ENCODE measurements at regions not wholly inside any gene's neighbourhood (a gene's known extent, or its start where the extent isn't known, plus 50 kb on each side); places are given as distances from the start of the nearest gene placed in this dataset.
"Not testable (repeated sequence)": the region's sequence is repeated elsewhere in the genome, so short reads cannot be mapped to it uniquely, and the experiment has no call there.

DNA sequence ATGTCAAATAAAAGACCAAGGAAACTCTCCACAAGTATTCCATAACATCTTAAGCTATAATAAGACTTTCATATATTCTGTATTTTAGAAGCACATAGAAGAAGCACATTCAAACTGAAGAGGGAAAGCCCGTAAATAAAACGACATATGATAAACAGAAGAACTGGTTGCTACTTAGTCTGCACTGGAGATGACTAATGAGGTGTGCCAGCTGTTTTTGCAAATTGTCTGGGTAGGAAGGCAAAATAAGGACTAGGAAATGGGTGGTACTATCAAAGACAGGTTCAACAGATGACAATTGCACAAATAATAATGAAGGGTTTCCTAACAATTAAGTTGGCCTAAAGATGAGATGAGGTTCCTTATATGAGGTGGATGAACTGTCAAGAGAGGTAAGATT lies 593.2 kb upstream of the CCDC179 start:
- DNase-seq (ENCODE audit: low read depth) = no peak
- in situ Hi-C loops (cut with HindIII; ENCODE audit: low sequenced_read_pairs) = no loop called here
- TF ChIP-seq, protein P1, sequence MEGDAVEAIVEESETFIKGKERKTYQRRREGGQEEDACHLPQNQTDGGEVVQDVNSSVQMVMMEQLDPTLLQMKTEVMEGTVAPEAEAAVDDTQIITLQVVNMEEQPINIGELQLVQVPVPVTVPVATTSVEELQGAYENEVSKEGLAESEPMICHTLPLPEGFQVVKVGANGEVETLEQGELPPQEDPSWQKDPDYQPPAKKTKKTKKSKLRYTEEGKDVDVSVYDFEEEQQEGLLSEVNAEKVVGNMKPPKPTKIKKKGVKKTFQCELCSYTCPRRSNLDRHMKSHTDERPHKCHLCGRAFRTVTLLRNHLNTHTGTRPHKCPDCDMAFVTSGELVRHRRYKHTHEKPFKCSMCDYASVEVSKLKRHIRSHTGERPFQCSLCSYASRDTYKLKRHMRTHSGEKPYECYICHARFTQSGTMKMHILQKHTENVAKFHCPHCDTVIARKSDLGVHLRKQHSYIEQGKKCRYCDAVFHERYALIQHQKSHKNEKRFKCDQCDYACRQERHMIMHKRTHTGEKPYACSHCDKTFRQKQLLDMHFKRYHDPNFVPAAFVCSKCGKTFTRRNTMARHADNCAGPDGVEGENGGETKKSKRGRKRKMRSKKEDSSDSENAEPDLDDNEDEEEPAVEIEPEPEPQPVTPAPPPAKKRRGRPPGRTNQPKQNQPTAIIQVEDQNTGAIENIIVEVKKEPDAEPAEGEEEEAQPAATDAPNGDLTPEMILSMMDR (IDR thresholded peaks at IDR 0.05; ENCODE audit: low read depth, low read length, missing control alignments) = no peak
- no peak overlapping the region for H3K4me3 ChIP-seq (ENCODE audit: low read depth, low read length)

DNA sequence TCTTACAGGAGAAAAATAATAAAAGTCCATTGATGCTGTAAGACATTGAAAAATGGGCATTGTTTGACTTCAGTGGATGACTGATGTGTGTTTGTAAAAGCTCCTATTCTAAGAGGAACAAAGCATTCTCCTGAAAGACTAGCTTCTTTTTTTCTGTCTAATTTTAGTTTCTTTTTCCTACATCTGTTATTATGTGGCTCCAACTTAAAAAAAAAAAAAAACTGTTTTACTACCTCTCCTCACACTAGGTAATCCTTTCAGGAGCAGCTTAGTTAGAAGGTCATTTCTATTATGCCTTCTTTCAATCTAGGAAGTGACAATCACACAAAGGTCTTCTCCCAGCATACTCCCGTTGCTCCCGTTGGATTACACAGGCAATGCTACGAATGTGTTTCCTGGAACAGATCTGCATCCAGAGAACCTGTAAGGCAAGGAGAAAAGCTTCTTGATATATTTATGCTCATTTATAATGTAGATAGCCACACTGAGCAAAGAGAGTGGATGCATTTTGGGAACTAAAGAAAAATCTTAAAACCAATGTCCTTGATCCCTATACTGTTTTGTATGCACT lies 595.1 kb upstream of the CCDC179 start:
- H3K4me3 ChIP-seq (ENCODE audit: low read depth, low read length) = no peak overlapping the region
- DNase-seq (ENCODE audit: low read depth) = no peak
- in situ Hi-C loops (cut with HindIII; ENCODE audit: low sequenced_read_pairs) = no loop called here
- TF ChIP-seq, protein P1 (IDR thresholded peaks at IDR 0.05; ENCODE audit: low read depth, low read length, missing control alignments) = no peak

DNA sequence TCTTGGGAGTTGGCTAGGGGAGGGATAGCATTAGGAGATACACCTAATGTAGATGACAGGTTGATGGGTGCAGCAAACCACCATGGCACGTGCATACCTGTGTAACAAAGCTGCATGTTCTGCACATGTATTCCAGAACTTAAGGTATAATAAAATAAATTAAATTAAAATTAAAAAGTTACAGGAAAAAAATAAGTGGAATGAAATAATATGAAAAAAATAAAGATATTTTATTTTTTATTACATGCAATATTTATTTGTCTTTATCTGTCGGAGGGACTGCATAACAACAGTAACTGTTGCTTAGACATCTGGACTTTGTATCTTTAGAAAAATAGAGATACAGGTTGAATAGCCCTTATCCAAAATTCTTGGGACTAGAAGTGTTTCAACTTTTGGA lies 597.4 kb upstream of the CCDC179 start:
- TF ChIP-seq, protein P1 (IDR thresholded peaks at IDR 0.05; ENCODE audit: low read depth, low read length, missing control alignments) = no peak
- no peak for DNase-seq (ENCODE audit: low read depth)
- H3K4me3 ChIP-seq (ENCODE audit: low read depth, low read length) = no peak overlapping the region
- in situ Hi-C loops (cut with HindIII; ENCODE audit: low sequenced_read_pairs) = no loop called here

DNA sequence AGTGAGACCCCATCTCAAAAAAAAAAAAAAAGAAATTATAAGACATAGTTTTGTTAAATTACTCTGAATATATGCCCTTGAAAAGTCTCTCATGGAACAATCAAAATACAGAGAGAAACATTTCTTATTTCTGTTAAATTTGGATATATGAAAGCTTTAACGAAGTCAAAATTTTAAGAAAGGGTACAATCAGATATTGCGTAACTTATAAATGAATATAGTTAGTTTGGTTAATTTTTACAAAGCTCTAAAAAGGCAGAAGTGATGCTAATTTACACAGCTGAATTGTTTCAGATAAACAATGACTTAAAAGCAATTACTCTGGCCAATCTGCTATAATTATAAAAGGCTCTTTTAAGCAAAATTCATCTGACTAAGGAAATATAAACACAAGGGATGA lies 611.6 kb upstream of the CCDC179 start:
- TF ChIP-seq, protein P1 (IDR thresholded peaks at IDR 0.05; ENCODE audit: low read depth, low read length, missing control alignments) = no peak
- H3K4me3 ChIP-seq (ENCODE audit: low read depth, low read length) = no peak overlapping the region
- in situ Hi-C loops (cut with HindIII; ENCODE audit: low sequenced_read_pairs) = no loop called here
- DNase-seq (ENCODE audit: low read depth) = no peak

DNA sequence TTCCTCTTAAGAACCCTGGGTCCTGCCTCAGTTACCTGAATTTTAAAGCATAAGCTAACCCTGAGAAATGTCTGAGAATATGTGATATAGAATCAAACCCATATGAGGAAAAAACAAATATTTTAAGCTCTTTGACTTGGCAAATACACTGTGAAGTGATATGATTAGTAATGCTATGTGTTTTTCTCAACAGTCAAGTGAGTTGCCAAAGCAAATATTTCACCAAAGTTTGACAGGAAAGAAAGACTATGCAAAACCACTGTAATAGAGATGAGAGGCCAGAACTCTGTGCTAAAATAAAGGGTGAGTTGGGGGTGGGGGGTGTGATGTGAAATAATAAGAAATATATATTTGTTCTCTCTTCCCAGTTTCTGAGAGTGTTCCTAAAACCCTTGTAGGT lies 613.5 kb upstream of the CCDC179 start:
- DNase-seq (ENCODE audit: low read depth) = no peak
- in situ Hi-C loops (cut with HindIII; ENCODE audit: low sequenced_read_pairs) = no loop called here
- TF ChIP-seq, protein P1 (IDR thresholded peaks at IDR 0.05; ENCODE audit: low read depth, low read length, missing control alignments) = no peak
- H3K4me3 ChIP-seq (ENCODE audit: low read depth, low read length) = no peak overlapping the region

DNA sequence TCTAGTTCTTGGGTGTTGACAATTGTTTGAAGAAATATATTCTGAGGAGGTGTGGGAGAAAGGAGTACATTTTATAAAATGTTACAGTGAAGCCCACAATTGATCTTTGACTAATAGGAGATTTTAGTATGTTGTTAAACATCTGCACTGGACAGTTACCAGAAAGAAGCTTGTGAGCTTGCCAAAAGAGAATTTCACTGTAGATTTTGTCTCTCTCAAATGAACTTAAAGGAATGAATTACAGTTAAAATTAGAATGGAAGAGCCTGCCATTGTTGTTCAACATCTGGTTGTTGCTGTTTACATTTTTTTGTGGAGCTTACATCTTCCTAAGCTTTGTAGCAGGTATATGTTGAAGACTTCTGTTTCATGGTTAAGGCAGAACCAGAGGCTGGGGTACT lies 620.5 kb upstream of the CCDC179 start:
- no peak overlapping the region for H3K4me3 ChIP-seq (ENCODE audit: low read depth, low read length)
- TF ChIP-seq, protein P1 (IDR thresholded peaks at IDR 0.05; ENCODE audit: low read depth, low read length, missing control alignments) = no peak
- DNase-seq (ENCODE audit: low read depth) = no peak
- in situ Hi-C loops (cut with HindIII; ENCODE audit: low sequenced_read_pairs) = no loop called here

DNA sequence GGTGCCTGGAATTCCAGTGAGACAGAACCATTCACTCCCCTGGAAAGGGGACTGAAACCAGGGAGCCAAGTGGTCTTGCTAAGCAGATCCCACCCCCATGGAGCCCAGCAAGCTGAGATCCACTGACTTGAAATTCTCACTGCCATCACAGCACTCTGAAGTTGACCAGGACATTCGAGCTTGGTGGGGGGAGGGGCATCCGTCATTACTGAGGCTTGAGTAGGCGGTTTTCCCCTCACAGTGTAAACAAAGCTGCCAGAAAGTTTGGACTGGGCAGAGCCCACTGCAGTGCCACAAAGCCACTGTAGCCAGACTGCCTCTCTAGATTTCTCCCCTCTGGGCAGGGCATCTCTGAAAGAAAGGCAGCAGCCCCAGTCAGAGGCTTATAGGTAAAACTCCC lies 623.9 kb upstream of the CCDC179 start:
- DNase-seq (ENCODE audit: low read depth); H3K4me3 ChIP-seq (ENCODE audit: low read depth, low read length); in situ Hi-C loops (cut with HindIII; ENCODE audit: low sequenced_read_pairs): not testable (repeated sequence)

DNA sequence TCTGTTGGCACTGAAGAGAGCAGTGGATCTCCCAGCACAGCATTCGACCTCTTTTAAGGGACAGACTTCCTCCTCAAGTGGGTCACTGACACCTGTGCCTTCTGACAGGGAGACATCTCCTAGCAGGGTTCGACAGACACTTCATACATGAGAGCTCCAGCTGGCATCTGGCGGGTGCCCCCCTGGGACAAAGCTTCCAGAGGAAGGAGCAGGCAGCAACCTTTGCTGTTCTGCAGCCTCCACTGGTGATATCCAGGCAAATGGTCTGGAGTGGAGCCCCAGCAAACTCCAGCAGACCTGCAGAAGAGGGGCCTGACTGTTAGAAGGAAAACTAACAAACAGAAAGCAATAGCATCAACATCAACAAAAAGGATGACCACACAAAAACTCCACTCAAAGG lies 624.3 kb upstream of the CCDC179 start:
- in situ Hi-C loops (cut with HindIII; ENCODE audit: low sequenced_read_pairs); DNase-seq (ENCODE audit: low read depth); H3K4me3 ChIP-seq (ENCODE audit: low read depth, low read length): not testable (repeated sequence)
